Endothelial cell of hepatic sinusoid (primary cell): ENCODE measurements at regions not wholly inside any gene's neighbourhood (a gene's known extent, or its start where the extent isn't known, plus 50 kb on each side); places are given as distances from the start of the nearest gene placed in this dataset.
"Not testable (repeated sequence)": the region's sequence is repeated elsewhere in the genome, so short reads cannot be mapped to it uniquely, and the experiment has no call there.

Experiments
- in situ Hi-C: cut with HindIII; loops from 2 replicates; pipeline ENCODE4 v1.10.0; 2017; ENCODE audit warnings: low sequenced_read_pairs

- in situ Hi-C loops: no loop called here
These were observed 1086.3 kb upstream of the TMPRSS15 start for GRCh38 chr21:19489930-19490329.

GRCh38 chr21:19490481-19490880 lies 1086.9 kb upstream of the TMPRSS15 start:
- in situ Hi-C loops: no loop called here

DNA sequence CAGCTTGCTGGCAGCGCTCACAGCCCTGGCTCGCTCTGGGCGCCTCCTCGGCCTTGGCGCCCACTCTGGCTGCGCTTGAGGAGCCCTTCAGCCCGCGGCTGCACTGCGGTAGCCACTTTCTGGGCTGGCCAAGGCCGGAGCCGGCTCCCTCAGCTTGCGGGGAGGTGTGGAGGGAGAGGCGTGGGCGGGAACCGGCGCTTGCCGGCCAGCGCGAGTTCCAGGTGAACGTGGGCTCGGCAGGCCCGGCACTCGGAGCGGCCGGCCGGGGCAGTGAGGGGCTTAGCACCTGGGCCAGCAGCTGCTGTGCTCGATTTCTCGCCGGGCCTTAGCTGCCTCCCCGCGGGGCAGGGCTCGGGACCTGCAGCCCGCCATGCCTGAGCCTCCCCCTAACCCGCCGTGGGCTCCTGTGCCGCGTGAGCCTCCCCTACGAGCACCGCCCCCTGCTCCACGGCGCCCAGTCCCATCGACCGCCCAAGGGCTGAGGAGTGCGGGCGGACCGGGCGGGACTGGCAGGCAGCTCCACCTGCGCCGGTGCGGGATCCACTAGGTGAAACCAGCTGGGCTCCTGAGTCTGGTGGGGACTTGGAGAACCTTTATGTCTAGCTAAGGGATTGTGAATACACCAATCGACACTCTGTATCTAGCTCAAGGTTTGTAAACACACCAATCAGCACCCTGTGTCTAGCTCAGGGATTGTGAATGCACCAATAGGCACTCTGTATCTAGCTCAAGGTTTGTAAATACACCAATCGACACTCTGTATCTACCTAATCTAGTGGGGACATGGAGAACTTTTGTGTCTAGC lies 1090.1 kb upstream of the TMPRSS15 start:
- in situ Hi-C loops: not testable (repeated sequence)

- in situ Hi-C loops: no loop called here
These were observed 1097.5 kb upstream of the TMPRSS15 start for GRCh38 chr21:19501115-19501514.

GRCh38 chr21:19507682-19508260 lies 1104.2 kb upstream of the TMPRSS15 start:
- in situ Hi-C loops: no loop called here

DNA sequence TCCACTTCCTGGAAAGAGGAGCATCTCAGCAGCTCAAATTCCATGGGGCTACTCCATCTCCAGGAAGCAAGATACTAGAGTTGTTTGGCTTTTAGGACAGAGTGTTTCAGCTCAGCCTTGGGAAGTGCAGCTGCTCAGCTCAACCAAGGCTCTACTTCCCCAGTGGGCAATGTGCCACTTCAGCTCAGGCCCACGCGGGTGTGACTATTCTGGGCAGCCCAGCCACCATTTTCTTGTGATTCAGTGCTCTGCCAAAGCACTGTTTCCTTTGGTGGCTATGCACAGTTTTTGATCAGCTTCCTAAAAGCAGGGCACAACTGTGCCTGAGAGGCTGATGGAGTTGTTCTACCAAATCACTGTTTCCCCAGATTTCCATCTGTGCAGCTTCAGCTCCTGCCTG lies 1104.9 kb upstream of the TMPRSS15 start:
- in situ Hi-C loops: no loop called here

DNA sequence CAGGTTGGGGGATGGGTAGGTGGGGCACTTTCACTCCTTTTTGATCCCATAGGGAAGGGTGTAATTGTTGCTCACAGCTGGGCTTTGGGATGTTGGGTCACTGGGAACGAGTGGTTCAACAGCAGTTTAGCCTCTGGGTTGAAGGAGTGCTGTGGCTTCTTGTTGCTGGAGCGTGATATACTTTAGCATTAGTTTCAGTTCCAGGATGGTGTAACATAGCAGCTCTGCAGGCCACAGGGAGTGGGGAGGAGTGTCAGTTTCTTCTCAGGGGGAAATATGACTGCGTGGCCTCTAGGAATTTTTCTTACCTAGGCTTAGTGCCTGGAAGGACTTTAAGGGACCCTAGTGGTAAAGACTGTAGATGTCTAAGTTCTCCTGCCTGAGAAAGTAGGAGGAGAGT lies 1105.3 kb upstream of the TMPRSS15 start:
- in situ Hi-C loops: no loop called here

GRCh38 chr21:19510057-19510456 lies 1106.5 kb upstream of the TMPRSS15 start:
- in situ Hi-C loops: no loop called here

DNA sequence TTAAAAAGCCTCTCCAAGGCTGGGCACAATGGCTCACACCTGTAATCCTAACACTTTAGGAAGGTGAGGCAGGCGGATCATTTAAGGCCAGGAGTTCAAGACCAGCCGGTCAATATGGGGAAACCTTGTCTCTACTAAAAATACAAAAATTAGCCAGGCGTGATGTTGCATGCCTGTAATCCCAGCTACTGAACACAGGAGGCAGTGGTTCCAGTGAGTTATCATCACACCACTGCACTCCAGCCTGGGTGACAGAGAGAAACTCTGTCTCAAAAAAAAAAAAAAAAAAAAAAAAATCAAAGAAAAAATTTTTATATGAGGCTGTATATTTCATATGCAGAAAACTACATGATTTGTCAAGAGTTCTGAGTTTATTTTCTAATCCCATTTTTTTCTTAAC lies 1107.1 kb upstream of the TMPRSS15 start:
- in situ Hi-C loops: no loop called here

GRCh38 chr21:19522381-19522780 lies 1118.8 kb upstream of the TMPRSS15 start:
- in situ Hi-C loops: no loop called here

DNA sequence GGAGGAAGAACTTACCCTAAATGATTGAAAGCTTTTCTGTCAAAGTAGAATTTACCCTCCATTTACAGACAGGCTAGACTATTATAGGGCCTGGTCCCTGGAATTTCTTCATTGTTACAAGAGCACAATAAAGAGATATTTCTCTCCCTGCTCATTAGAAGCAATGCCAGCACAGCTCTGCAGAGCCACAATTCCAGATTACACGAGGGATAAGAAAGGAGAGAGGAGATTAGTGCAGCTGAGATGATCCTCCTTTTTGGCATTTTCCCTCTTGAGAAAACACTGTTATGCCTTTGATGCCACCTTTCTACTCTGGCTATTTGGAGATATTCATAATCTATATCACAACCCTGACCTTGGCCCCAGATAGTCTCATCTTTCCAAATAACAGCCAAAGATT lies 1119.5 kb upstream of the TMPRSS15 start:
- in situ Hi-C loops: no loop called here

GRCh38 chr21:19523746-19524145 lies 1120.2 kb upstream of the TMPRSS15 start:
- in situ Hi-C loops: no loop called here

GRCh38 chr21:19529031-19529430 lies 1125.4 kb upstream of the TMPRSS15 start:
- in situ Hi-C loops: no loop called here

GRCh38 chr21:19535356-19535755 lies 1131.8 kb upstream of the TMPRSS15 start:
- in situ Hi-C loops: no loop called here

DNA sequence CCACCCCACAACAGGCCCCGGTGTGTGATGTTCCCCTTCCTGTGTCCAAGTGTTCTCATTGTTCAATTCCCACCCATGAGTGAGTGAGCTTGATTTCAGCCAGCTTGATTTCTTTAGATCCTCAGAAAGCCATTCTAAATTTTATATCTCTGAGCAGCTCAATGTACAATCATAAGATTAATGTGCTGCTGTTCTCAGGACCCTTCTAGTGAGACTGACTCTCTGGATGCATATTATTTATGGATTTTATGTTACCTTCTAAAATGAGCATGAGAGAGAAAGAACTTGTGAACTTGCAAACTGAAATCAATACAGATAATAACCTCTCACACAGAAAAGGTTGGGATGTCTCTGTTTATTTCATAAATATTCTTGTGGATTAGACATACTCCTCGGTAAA lies 1133.5 kb upstream of the TMPRSS15 start:
- in situ Hi-C loops: no loop called here

GRCh38 chr21:19540287-19540686 lies 1136.7 kb upstream of the TMPRSS15 start:
- in situ Hi-C loops: no loop called here

DNA sequence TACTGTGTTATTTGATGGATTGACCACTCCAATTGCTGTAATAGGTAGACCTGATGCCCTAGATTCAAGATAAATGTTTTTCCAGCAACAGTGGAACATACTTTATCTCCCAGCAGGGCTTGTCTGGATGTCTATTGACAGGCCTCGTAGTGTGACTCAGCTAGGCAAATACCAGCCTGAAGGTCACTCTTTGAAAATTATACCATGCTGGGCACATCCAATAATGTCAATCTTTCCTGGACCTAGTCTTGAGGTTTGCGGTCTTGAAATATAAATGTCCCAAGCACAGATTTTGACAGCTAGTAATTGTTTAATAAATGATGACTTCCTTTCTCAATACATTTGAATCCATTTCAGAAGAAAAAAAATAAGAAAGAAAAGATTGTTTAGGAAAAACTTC lies 1138.0 kb upstream of the TMPRSS15 start:
- in situ Hi-C loops: no loop called here

DNA sequence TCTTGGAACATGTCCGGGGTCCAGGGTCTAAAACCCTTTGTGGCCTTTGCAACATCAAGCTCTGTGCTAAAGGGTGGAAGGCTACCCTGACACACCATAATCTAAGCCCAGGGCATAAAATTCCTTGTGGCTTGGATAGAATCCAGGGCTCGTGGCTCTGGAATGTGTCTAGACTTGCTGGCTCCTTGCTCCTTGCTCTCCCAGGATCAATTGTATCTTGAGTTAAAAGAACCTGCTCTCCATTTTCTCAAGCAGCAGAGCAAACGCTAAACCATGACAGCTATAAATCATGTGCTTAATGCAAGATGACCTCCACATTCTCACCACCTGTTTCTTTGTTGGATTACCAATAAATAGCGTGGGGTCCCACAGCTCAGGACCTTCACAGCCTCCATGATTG lies 1140.9 kb upstream of the TMPRSS15 start:
- in situ Hi-C loops: not testable (repeated sequence)

DNA sequence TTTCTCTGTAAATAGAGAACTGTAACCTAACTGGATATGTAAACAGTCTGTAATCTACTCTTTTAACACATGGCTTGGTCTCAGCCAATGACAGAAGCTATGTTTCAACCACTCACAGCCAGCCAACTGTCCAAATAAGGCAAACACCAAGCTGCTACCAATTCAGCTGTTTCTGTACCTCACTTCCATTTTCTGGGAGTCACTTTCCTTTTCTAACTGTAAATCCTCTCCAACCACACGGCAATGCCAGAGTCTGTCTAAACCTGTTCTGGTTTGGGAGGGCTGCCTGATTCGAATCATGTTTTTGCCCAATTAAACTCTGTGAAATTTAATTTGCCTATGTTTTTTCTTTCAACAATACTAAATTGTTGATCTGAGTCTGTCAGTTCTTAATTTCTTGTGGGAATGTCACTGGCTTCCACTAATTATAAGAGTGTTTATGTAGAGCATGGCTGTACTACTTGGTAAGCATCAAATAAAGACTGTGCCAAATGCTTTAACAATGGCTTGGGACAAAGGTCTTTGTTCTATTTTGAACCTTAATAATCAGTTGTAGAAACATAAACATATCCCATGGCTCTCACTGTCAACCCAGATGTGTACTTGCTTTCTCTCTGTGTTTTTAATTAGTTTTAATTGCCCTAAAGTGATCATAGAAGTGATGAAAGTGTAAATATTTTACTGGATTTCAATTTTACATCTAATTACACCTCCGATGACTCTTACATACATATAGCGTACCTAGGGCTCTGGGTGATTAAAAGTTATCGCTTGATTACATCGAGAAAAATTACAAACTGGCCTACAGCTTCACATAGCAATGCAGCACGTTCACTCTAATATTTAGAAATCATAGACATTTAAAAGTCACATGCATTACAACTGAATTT lies 1144.6 kb upstream of the TMPRSS15 start:
- in situ Hi-C loops: no loop called here

GRCh38 chr21:19553919-19554615 lies 1150.5 kb upstream of the TMPRSS15 start:
- in situ Hi-C loops: loop anchor here (5.0 kb wide), 1 partner anchor 87 kb away; no protein-coding TSS in a partner anchor

DNA sequence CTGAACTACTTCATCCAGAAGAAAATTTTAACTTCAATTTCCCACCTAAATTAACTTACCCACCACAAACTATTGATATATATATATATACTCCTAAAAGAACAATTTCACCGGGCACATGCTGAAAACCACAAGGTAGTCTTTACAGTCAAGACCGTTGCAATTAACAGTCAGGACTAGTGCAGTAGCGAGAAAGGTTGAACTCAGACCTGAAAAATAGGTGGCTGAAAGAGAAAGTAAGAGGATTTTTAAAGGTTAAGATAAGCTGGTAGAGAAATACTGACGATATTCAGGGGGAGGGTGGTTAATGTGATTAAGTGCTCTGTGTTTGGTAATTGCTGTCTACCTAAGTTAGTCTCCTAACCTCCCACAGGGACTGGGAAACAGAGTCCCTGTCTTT lies 1153.5 kb upstream of the TMPRSS15 start:
- in situ Hi-C loops: no loop called here
